CD4-positive, alpha-beta T cell treated with Interleukin-6 for 4 hours (primary cell): ENCODE measurements at regions not wholly inside any gene's neighbourhood (a gene's known extent, or its start where the extent isn't known, plus 50 kb on each side); places are given as distances from the start of the nearest gene placed in this dataset.

ENCODE experiments used
- DNase-seq: peaks from one replicate; pipeline ENCODE4 v3.0.0-alpha.2; 2020; ENCODE audit warnings: mixed read lengths

- no peak for DNase-seq
Measured at GRCh38 chr12:76256904-76257303, 91.3 kb downstream of the BBS10 start.

DNA sequence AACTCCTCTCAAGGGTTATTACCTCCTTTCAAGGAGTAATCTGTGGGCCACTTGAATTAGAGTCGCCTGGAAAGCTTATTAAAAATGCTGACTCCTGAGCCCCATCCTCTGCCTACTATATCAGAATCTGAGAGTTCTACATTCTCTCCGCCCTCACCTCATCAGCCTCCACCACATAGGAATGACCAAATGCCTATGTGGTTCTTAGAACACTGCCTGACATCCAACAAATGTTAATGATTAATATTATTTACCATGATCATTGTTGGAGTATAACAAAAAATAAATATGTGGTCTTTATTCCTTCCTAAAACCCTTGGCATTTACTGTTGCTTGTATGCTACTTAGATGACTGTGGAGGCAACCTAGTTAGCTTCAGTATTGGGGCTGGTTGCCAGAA is 91.9 kb downstream of the BBS10 start:
- DNase-seq = no peak

DNA sequence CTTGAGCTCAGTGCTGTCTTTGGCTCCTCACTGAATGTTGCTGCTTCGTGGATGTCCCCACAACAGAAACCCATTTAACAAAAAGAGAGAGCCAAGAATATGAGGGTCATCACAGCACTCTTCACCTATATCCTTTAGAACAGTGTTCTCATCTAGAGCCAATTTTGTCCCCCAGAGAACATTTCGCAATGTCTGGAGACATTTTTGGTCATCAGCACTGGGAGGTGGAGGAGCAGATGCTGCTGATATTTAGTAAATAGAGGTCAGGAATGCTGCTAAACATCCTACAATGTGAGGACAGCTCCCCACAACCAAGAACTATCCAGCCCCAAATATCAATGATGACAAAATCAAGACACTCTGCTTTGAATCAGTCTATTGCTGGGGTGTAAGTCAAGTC is 92.5 kb downstream of the BBS10 start:
- DNase-seq = no peak

GRCh38 chr12:76255281-76255680 is 92.9 kb downstream of the BBS10 start:
- DNase-seq = no peak

- no peak for DNase-seq
Measured at GRCh38 chr12:76252031-76252430, 96.2 kb downstream of the BBS10 start.

DNA sequence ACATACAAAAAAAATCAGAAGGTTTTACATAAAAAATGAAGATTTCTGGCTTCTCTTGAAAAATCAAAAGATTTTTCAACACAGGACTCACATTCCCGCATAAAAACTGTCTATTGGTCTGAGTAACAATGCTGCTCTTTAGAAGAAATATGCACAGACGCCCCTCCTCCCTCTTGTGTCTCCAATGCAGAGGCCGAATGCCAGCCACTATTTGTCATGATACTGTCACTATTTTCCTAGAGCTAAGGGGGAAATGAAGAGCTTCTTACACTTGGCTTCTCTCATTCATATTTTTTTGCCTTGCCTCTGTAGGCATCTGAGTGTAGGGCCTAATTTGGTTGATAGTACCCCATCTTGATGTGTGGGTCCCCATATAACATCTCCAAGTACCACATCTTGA is 98.0 kb downstream of the BBS10 start:
- no peak for DNase-seq

- DNase-seq = no peak
Measured at GRCh38 chr12:76249501-76249900, 98.7 kb downstream of the BBS10 start.

DNA sequence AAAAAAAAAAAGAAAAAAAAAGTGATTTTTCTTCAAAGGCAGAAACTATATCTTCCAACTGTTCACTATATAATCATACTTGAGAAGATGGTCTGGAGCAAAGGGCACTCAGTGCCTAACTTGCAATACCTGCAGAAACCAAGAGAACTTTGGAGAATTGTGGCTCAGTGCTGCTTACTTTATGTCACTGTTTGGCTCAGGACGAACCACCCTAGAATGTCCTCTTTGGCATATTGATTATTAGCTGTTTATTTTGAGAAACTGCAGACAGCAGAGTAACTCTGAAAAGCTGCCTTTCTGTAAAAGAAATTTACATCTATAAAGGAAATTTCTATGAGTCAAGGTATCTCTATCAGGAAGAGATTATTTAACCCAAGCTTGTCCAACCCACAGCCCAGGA is 100.2 kb downstream of the BBS10 start:
- DNase-seq = no peak

DNA sequence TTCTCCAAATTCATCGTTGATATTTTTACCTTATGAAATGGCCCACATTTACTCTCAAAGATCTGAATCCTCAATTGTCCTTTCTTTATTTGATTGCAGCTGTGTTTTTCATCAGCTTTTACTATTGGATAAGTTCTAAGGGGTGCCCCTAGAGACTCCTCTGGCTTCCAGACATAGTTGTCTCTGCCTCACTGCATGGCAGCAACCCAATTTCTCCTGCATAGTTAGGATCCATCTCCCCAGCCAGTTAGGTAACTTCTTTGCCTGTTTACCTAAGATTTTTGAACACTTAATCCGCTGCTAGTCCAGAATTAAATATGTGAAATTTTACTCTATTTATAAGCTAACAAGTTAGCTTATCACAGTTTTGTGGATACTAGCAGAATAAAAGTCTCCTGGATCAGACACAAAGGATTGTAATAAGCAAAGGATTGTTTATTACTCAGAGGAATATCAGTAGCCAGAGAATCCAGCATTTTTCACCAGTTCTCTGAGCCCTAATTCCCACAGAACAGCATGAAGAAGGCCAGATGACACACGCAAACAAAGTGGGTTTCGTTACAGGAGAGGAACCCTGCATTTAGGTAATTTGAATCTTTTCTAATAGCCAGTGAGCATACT is 101.1 kb downstream of the BBS10 start:
- no peak for DNase-seq

DNA sequence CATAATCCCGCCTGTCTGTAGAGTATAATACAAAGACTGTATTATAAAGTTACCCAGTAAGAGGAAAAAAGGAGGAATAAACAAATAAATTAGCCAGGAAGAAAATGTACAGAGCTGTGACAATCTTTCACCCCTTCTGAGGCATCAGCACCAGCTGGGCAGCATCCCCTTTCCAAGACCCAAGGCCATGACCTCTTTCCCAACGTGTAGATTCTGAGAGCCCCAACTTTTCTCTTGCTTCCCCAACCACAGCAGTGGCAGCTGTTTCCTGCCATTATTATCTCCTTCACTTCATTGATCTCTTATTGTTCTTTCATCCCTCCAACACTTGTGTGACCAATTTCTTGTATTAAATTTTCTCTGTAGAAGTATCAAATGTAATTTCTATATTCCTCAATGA is 101.6 kb downstream of the BBS10 start:
- DNase-seq = no peak

DNA sequence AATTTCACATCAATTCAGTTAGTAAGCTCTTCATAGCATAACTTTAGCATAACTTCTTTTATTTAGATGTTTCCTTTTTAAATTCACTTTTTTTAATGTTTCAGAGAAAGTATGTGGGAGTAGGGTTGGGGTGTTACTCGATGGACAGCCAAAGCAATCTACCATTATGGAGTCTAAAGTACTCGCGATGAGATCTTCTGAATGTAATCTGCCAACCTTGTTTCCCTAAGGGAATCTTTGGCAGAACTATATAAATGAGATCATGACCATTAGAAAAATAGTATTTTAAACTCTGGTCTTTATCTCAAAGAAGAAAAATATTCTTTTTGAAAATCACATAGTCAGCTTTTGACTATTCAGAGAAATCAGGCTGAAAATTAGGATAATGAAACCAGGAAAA is 103.9 kb downstream of the BBS10 start:
- DNase-seq = no peak

GRCh38 chr12:76242813-76243550 is 105.2 kb downstream of the BBS10 start:
- no peak for DNase-seq

- no peak for DNase-seq
Measured at GRCh38 chr12:76241371-76241770, 106.8 kb downstream of the BBS10 start.

GRCh38 chr12:76240281-76240680 is 107.9 kb downstream of the BBS10 start:
- DNase-seq = no peak

DNA sequence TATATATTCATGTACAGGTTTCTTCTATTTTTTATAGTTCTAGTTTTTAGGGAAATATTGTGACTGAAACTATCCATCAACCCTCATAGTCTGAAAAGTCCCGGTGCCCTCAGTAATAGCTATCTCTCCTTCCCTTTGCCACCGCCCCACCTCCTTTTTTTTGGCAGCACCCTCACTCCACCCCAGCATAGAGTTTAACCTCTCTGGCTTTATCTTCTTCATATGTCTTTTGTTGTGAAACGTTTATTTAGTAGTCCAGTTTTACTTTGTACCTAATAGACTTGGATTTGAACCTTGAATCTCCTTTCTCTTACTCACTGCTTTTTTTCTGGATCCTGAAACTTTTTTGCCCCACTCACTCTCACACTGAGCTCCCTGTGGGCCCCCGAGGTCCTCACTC is 109.5 kb downstream of the BBS10 start:
- no peak for DNase-seq

- no peak for DNase-seq
Measured at GRCh38 chr12:76237086-76237701, 111.0 kb downstream of the BBS10 start.

DNA sequence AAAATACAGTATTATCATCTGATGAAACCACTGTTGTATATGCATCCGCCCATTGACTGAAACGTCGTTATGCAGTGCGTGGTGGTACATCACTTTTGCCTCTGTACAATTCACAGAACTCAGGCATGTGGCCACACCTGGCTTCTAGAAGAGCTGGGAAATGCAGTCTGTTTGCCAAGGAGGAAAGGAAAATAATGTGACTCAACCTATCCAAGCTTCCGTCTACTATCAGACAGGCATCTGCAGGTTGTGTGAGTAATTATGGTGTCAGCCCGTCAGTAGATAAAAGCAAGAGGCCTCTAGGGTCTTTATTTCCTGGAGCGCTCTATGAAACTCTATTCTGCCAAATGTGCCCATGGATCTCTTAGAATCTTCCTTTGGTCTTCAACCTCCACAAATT is 111.6 kb downstream of the BBS10 start:
- DNase-seq = no peak

DNA sequence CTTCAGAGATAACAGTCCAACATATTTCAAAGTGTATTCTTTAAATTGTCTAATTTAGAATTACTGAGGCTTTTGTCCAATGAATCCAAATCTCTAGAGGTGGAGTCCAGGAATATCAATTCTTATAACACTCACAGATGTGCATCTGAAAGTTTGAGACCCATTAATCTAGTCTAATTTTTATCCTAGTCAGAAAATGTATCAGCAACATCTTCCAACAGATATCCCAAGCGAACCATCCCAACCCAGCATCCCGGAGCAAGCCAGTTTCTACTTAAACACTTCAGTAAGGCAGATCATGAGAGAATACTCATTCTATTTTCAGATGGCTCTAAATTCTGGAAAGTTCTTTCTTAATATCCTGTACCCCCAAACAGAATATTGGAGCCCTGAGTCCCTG is 113.5 kb downstream of the BBS10 start:
- DNase-seq = no peak

DNA sequence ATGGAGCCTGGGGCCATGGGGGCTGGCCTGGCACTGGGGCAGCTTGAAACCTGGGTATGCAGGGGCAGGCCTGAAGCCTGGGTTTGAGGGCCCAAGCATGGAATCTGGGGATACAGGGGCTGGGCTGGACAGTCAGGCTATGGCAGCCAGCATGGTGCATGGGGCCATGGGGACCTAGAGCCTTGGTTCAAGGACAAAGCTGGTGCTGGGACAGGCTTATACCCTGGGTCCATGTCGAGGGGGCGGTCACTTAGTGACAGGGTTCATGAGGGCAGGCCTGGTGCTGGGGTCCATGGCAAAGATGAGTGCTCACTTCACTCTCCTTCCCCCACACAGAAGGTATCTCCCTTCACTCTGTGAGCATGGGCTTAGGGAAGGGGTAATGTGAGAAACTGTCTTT is 116.2 kb downstream of the BBS10 start:
- no peak for DNase-seq

DNA sequence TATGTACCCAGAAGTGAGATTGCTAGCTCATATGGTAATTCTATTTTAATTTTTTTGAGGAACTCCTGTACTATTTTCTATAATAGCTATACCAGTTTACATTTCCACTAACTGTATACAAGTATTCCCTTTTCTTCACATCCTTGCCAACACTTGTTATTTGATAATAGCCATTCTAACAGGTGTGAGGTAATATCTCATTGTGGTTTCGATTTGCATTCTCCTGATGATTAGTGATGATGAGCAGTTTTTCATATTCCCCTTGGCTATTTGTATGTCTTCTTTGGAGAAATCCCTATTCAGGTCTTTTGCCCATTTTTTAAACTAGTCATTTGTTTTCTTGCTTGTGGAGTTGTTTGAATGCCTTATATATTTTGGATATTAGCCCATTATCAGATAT is 121.3 kb downstream of the BBS10 start:
- no peak for DNase-seq

- DNase-seq = no peak
Measured at GRCh38 chr12:76226397-76226796, 121.8 kb downstream of the BBS10 start.

DNA sequence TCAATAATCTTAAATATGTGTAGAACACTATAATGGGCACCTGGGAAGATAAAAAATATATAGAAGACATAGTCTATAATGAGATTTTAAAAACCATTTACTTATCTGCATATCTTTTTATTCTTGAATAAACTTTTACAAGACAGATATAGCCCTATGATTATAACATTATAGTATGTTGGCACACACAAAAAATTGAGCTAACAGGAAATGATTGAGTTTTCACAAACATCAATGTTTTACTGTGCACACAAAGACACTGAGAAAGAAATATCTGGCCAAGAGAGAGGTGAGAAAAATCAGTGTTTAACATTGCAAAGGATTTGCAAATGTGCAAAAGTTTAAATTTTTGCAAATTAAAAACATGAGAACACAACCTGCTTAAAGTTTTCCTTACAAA is 124.3 kb downstream of the BBS10 start:
- DNase-seq = no peak

DNA sequence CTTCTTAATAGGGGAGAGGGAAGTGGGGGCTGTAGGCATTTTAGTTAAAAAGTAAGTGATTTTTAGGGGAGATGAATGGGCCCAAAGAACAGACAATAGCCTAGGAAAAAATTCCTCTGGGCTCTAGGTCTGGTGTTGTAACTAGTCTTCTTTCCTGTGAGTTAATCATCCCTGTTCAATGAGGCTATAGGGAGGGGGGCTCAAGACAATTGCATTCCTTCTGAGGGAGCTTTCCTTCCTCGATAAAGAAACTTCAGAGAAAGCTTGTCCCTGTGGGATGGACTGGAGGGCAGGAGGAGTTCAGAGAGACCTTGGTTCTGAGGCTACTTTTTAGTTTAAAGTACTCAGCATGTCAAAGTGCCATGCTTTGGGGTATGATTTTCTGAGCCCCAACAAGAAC is 127.2 kb downstream of the BBS10 start:
- no peak for DNase-seq

DNA sequence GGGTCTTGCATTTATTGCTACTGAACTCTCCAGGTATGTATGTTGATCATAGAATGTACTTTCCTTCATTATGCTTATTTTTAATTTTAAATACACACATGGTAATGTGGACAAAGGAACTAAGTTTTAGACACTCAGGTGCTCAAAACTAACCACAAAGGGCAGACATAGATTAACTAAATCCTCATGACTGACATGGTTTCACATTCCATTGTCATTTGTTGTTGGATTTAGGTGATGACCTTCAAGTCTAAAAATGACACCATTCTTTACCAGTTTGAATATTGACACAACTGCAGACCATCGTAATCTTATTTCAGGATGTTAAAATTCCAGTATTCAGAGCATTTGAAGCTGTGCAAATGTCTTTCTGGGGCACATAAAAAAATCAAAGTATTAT is 128.4 kb downstream of the BBS10 start:
- DNase-seq = no peak
